Left lung (tissue), 4 donors: ENCODE measurements at regions not wholly inside any gene's neighbourhood (a gene's known extent, or its start where the extent isn't known, plus 50 kb on each side); places are given as distances from the start of the nearest gene placed in this dataset.

ENCODE experiments used
- ATAC-seq: fragments of 200-7000 bp; cut with Tn5 transposase; one replicate; pipeline ENCODE4 v1.9.1; 2020; ENCODE audit warnings: moderate library complexity
- DNase-seq, 4 donors: peaks; one replicate each; pipeline ENCODE4 v3.0.0-alpha.2; 2013 to 2020
- H3K27ac ChIP-seq, 2 donors: fragments of 200-600 bp; sonication (generic) in 1 of 2; one replicate each; pipeline versions ENCODE4 v1.5.0 to v1.8.0; 2020 to 2021
- H3K27me3 ChIP-seq, 2 donors: fragments of 200-600 bp; sonication (generic) in 1 of 2; one replicate each; pipeline versions ENCODE4 v1.5.0 to v1.8.0; 2020 to 2021
- H3K36me3 ChIP-seq, 2 donors: fragments of 200-600 bp; sonication (generic) in 1 of 2; one replicate each; pipeline versions ENCODE4 v1.5.0 to v1.8.0; 2020 to 2021
- H3K4me1 ChIP-seq, 2 donors: fragments of 200-600 bp; one replicate each; pipeline ENCODE4 v1.8.0; 2021
- H3K4me3 ChIP-seq, 2 donors: fragments of 200-600 bp; sonication (generic) in 1 of 2; one replicate each; pipeline versions ENCODE4 v1.5.0 to v1.8.0; 2020 to 2021; ENCODE audit warnings: mild to moderate bottlenecking in 1 of 2
- H3K9me3 ChIP-seq, 2 donors: fragments of 200-600 bp; sonication (generic) in 1 of 2; one replicate each; pipeline versions ENCODE4 v1.5.0 to v1.8.0; 2020 to 2021
- CTCF ChIP-seq, 2 donors: fragments of 200-600 bp; sonication (generic) in 1 of 2; IDR thresholded peaks; one replicate each; pipeline versions ENCODE4 v1.5.0 to v1.8.0; 2021; ENCODE audit warnings: antibody characterized with exemption in 2 of 2
- intact Hi-C, 2 donors: fragments of 100-400 bp; cut with DNase I; formaldehyde crosslinking; loops; one replicate each; pipeline versions ENCODE4 v1.11.2 to v1.14.2; 2022
- donor health status: DM: no; HTN: yes; CAD: no.
- donor health status: DM: no; HTN: no; CAD: no.

DNA sequence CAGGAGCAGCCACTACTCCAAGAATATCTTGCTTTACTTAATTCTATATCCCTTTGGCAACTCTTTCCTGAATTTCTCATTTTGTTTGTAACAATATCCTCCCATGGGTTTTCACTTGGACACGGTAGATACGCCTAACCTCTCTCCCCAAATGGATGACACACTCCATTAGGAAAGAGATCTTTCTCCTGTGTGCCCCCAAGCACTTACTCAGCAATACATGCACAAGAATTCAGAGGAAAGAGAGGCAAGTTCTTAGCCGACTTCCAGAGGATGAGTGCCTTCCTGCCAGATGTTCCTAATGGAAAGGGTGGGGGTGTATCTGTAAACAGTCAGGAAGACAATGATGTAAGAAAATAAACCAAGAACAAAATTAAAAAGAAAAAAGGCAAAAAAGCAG is 844.5 kb downstream of the NLGN4Y start:
- intact Hi-C loops, result no loop called here
- ATAC-seq (no peak), DNase-seq (no peak)
- TF ChIP-seq CTCF (IDR thresholded peaks at IDR 0.05), result no peak
- H3K27me3 ChIP-seq, result no peaks in the 10 kb centered on the region
- H3K9me3 ChIP-seq, result no peaks in the 10 kb centered on the region
- no peak overlapping the region for H3K4me3 ChIP-seq
- H3K27ac ChIP-seq, result no peak overlapping the region
- no peaks in the 10 kb centered on the region for H3K36me3 ChIP-seq
- H3K4me1 ChIP-seq, result no peaks in the 10 kb centered on the region

GRCh38 chrY:15385178-15385577 is 860.8 kb downstream of the NLGN4Y start:
- Histone ChIP-seq H3K27me3 (no peaks in the 10 kb centered on the region), H3K36me3 (no peaks in the 10 kb centered on the region), H3K4me3 (no peak overlapping the region), H3K9me3 (no peaks in the 10 kb centered on the region), H3K27ac (no peak overlapping the region), H3K4me1 (no peaks in the 10 kb centered on the region)
- no peak for TF ChIP-seq CTCF (IDR thresholded peaks at IDR 0.05)
- intact Hi-C loops, result no loop called here
- ATAC-seq, result no peak
- DNase-seq, result no peak

DNA sequence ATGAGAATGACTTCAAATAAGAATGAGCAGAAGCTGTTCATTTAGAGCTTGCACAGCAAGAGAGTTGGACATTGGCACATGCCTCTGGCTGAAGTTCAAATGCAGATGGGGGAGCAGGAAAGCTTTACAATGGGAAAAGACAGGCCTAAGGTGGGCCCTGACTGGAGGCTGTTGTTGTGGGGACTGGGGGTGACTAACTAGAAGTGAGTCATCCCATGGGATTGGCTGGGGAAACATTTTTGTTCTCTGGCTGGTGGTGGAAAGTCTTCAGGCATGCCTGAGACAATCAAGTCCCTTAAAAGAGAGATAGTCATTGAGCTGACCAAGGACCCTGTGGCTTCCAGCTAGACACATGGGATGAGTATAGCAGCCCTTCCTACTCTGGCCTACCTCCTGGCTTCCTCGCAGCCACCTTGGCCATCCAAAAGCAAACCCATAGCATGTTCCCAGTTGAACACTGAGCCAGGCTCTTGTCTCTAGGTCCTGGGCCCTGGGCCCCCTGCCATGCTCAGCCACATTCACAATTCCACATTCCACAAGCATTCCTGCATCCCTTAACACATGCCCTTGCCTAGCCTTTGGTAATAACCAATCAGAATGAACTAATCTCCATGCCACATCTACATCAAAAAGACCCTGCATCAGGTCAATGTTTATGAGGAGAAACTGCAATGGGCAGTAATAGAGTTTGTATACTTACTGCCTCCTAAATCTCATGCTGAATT is 873.4 kb downstream of the NLGN4Y start:
- Histone ChIP-seq H3K27ac (no peak overlapping the region), H3K27me3 (no peaks in the 10 kb centered on the region), H3K4me1 (no peaks in the 10 kb centered on the region), H3K36me3 (no peaks in the 10 kb centered on the region), H3K9me3 (no peaks in the 10 kb centered on the region), H3K4me3 (no peak overlapping the region)
- ATAC-seq (no peak), DNase-seq (no peak)
- intact Hi-C loops, result no loop called here
- TF ChIP-seq CTCF (IDR thresholded peaks at IDR 0.05), result no peak

- Histone ChIP-seq H3K4me1 (no peaks in the 10 kb centered on the region), H3K27me3 (no peaks in the 10 kb centered on the region), H3K9me3 (no peaks in the 10 kb centered on the region), H3K36me3 (no peaks in the 10 kb centered on the region), H3K27ac (no peak overlapping the region), H3K4me3 (no peak overlapping the region)
- DNase-seq (no peak), ATAC-seq (no peak)
- TF ChIP-seq CTCF (IDR thresholded peaks at IDR 0.05), result no peak
- intact Hi-C loops, result no loop called here
Observed at GRCh38 chrY:15402451-15402850, 878.1 kb downstream of the NLGN4Y start.

DNA sequence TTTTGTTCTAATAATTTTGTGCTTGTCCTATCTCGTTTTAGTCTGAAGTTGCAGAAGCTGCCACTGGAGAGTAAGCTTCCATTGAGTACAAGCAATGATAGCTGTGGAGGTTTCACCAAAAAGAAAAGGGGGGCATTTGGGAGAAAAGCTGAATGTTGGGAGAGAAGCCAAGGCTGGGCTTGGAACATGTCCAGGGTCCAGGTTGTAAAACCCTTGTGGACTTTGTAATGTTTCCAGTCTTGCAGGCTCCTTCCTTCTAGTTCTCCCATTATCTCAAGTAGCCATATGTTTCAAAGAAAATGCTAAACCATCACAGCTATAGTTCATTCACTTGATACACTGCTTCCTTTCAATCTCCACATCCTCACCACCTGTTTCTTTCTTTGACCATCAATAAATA is 880.2 kb downstream of the NLGN4Y start:
- Histone ChIP-seq H3K4me1 (no peaks in the 10 kb centered on the region), H3K4me3 (no peak overlapping the region), H3K36me3 (no peaks in the 10 kb centered on the region), H3K9me3 (no peaks in the 10 kb centered on the region), H3K27ac (no peak overlapping the region), H3K27me3 (no peaks in the 10 kb centered on the region)
- no peak for TF ChIP-seq CTCF (IDR thresholded peaks at IDR 0.05)
- intact Hi-C loops, result no loop called here
- ATAC-seq (no peak), DNase-seq (no peak)
